ENCODE measurements at regions not wholly inside any gene's neighbourhood (a gene's known extent, or its start where the extent isn't known, plus 50 kb on each side); places are given as distances from the start of the nearest gene placed in this dataset.

- TF ChIP-seq CTCF (IDR thresholded peaks at IDR 0.05) = no peak
- no peak for TF ChIP-seq POLR2A (IDR thresholded peaks at IDR 0.05)
These were observed 164.8 kb upstream of the GGTLC1 start for GRCh38 chr20:24153101-24154040.

Measured in vagina (tissue), 2 donors.